NB4 (cell line): ENCODE measurements at regions not wholly inside any gene's neighbourhood (a gene's known extent, or its start where the extent isn't known, plus 50 kb on each side); places are given as distances from the start of the nearest gene placed in this dataset.

ENCODE experiments used
- CTCF ChIP-seq: IDR thresholded peaks from one replicate; pipeline ENCODE4 v1.5.1; 2012; ENCODE audit warnings: low read depth, low read length
- POLR2A ChIP-seq: IDR thresholded peaks from 2 replicates; pipeline ENCODE4 v1.6.1; 2011; ENCODE audit warnings: mild to moderate bottlenecking; ENCODE audit not compliant: insufficient read length; ENCODE audit errors: extremely low read depth

GRCh38 chr20:57114290-57115005 is 152.0 kb downstream of the BMP7 start:
- TF ChIP-seq POLR2A: no peak
- no peak for TF ChIP-seq CTCF
